Pancreas (tissue), 10 donors: ENCODE measurements at regions not wholly inside any gene's neighbourhood (a gene's known extent, or its start where the extent isn't known, plus 50 kb on each side); places are given as distances from the start of the nearest gene placed in this dataset.

ENCODE experiments used
- ATAC-seq, 4 donors: fragments of 200-7000 bp; cut with Tn5 transposase; one replicate each; pipeline versions ENCODE4 v1.8.0 to v1.9.1; 2020; ENCODE audit warnings: mild to moderate bottlenecking in 4 of 4, moderate library complexity in 4 of 4
- DNase-seq, 6 donors: peaks; one replicate each; pipeline ENCODE4 v3.0.0-alpha.2; 2020
- FAIRE-seq: peaks from 2 replicates; lab custom pipeline; 2012; peaks lifted over from hg19 to GRCh38; lab: Jason Lieb, UNC
- H3K27ac ChIP-seq, 4 donors: fragments of 200-600 bp; sonication (generic); 1 replicate in 3 of 4; 2 replicates in 1 of 4; pipeline versions ENCODE4 v1.5.0 to v1.8.0; 2020
- H3K27me3 ChIP-seq, 4 donors: fragments of 200-600 bp; one replicate each; pipeline ENCODE4 v1.8.0; 2021
- H3K36me3 ChIP-seq, 3 donors: fragments of 200-600 bp; sonication (generic) in 1 of 3; one replicate each; pipeline versions ENCODE4 v1.5.0 to v1.8.0; 2020 to 2021
- H3K4me1 ChIP-seq, 3 donors: fragments of 200-600 bp; one replicate each; pipeline ENCODE4 v1.8.0; 2021
- H3K4me3 ChIP-seq, 4 donors: fragments of 200-600 bp; sonication (generic) in 2 of 4; one replicate each; pipeline versions ENCODE4 v1.5.0 to v1.8.0; 2020 to 2021
- H3K9me3 ChIP-seq, 4 donors: fragments of 200-600 bp; one replicate each; pipeline ENCODE4 v1.8.0; 2021
- WGBS, 2 donors: extraction: QIAGEN DNeasy Blood & Tissue Kit; methylation state at CpG; one replicate each; pipeline ENCODE4 v1.1.7; 2013; 5-methylcytosine and 5-hydroxymethylcytosine counted together
- intact Hi-C, 3 donors: fragments of 100-400 bp; cut with DNase I; formaldehyde crosslinking; loops; one replicate each; pipeline versions ENCODE4 v1.11.1 to v1.14.2; 2022
- TF ChIP-seq, protein P1 (sequence below), 4 donors: fragments of 200-600 bp; sonication (generic) in 3 of 4; IDR thresholded peaks; one replicate each; pipeline versions ENCODE4 v1.5.0 to v1.8.0; 2021; ENCODE audit warnings: antibody characterized with exemption in 4 of 4
- donor health status: healthy with polysubstance abuse.
- donor health status: DM: no; HTN: no; CAD: no; lungs with moderate emphysema.
- donor health status: DM: no; HTN: no; CAD: no.
- donor health status: control.
- donor health status: control.
- donor health status: Bipolar disorder and iron deficiency.
- donor health status: DM: yes; HTN: yes; CAD: no.
- donor health status: DM: no; HTN: no; CAD: no.
- donor health status: DM: no; HTN: no; CAD: no.
- donor health status: DM: yes; HTN: yes; CAD: no.

DNA sequence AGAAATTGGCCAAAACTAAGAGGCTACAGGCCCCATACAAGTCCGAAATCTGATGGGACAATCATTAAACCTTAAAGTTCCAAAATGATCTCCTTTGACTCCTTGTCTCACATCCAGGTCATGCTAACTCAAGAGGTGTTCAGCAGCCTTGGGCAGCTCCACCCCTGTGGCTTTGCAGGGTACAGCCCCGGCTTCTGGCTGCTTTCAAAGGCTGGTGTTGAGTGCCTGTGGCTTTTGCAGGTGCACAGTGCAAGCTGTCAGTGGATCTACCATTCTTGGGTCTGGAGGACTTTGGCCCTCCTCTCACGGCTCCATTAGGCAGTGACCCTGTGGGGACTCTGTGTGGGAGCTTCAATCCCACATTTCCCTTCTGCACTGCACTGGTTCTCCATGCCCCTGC is 329.1 kb upstream of the MAD2L1 start:
- Histone ChIP-seq H3K36me3 (no peaks in the 10 kb centered on the region), H3K9me3 (no peaks in the 10 kb centered on the region), H3K4me3 (no peak overlapping the region), H3K27me3 (no peaks in the 10 kb centered on the region), H3K27ac (no peak overlapping the region), H3K4me1 (no peaks in the 10 kb centered on the region)
- no peak for FAIRE-seq
- ATAC-seq = no peak
- 61 to 80% methylated on average over 3 of the region's 3 CpGs for WGBS, 2 donors
- TF ChIP-seq, protein P1, sequence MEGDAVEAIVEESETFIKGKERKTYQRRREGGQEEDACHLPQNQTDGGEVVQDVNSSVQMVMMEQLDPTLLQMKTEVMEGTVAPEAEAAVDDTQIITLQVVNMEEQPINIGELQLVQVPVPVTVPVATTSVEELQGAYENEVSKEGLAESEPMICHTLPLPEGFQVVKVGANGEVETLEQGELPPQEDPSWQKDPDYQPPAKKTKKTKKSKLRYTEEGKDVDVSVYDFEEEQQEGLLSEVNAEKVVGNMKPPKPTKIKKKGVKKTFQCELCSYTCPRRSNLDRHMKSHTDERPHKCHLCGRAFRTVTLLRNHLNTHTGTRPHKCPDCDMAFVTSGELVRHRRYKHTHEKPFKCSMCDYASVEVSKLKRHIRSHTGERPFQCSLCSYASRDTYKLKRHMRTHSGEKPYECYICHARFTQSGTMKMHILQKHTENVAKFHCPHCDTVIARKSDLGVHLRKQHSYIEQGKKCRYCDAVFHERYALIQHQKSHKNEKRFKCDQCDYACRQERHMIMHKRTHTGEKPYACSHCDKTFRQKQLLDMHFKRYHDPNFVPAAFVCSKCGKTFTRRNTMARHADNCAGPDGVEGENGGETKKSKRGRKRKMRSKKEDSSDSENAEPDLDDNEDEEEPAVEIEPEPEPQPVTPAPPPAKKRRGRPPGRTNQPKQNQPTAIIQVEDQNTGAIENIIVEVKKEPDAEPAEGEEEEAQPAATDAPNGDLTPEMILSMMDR (IDR thresholded peaks at IDR 0.05) = no peak
- DNase-seq = peak in 1 of 6 donors; percentile 13
- intact Hi-C loops = no loop called here

DNA sequence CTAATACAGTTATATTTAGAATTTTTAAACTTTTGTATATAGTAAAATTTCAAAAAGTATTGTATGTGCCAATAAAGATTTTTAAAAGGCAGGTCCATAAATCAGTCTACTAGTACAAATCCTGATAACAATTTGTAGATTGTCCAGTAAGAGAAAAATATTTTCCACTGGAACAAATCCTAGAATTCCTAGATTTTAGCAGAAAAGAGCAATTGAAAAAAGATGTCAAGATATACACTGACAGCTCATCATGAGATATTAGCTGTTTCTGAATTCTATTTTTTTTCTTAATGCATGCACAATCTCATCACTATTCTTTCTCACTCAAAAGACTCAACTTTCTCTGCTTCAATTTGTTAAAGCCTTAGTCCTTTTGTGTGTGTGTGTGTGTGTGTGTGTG is 289.2 kb upstream of the MAD2L1 start:
- FAIRE-seq = no peak
- Histone ChIP-seq H3K27ac (no peak overlapping the region), H3K4me3 (no peak overlapping the region), H3K9me3 (no peaks in the 10 kb centered on the region), H3K27me3 (no peaks in the 10 kb centered on the region), H3K36me3 (no peaks in the 10 kb centered on the region), H3K4me1 (no peaks in the 10 kb centered on the region)
- ATAC-seq = no peak
- TF ChIP-seq, protein P1 (IDR thresholded peaks at IDR 0.05) = no peak
- intact Hi-C loops = no loop called here
- DNase-seq = no peak

DNA sequence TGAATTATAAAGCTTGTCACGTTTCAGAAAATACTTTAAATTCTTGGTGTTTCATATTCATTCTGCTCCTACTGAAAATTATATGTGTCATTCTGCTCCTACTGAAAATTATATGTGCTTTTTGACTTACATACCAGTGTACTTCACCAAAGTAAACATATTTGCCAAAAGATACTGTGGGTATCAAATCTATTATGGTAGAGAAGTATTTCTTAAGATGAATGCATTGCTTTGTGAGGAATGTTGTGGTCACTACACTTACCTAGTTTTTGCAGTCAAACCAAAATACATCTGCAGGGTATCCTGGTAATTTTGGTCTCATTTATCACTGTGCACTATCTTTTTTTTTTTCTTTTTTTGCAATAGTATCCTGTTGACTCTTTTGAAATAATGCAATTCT is 287.7 kb upstream of the MAD2L1 start:
- ATAC-seq (no peak), DNase-seq (no peak), FAIRE-seq (no peak)
- no peaks in the 10 kb centered on the region for H3K27me3 ChIP-seq
- H3K4me3 ChIP-seq = no peak overlapping the region
- no peaks in the 10 kb centered on the region for H3K9me3 ChIP-seq
- H3K4me1 ChIP-seq = no peaks in the 10 kb centered on the region
- no peak overlapping the region for H3K27ac ChIP-seq
- TF ChIP-seq, protein P1 (IDR thresholded peaks at IDR 0.05) = no peak
- intact Hi-C loops = no loop called here
- 35 to 40% methylated on average over 1 of the region's 1 CpG for WGBS, 2 donors
- H3K36me3 ChIP-seq = no peaks in the 10 kb centered on the region

GRCh38 chr4:120353235-120353634 is 286.6 kb upstream of the MAD2L1 start:
- 68 to 73% methylated on average over 6 of the region's 6 CpGs for WGBS, 2 donors
- TF ChIP-seq, protein P1 (IDR thresholded peaks at IDR 0.05) = no peak
- ATAC-seq (no peak), FAIRE-seq (no peak), DNase-seq (no peak)
- Histone ChIP-seq H3K4me1 (no peaks in the 10 kb centered on the region), H3K36me3 (no peaks in the 10 kb centered on the region), H3K9me3 (no peaks in the 10 kb centered on the region), H3K27ac (no peak overlapping the region), H3K4me3 (no peak overlapping the region), H3K27me3 (no peaks in the 10 kb centered on the region)
- intact Hi-C loops = no loop called here

DNA sequence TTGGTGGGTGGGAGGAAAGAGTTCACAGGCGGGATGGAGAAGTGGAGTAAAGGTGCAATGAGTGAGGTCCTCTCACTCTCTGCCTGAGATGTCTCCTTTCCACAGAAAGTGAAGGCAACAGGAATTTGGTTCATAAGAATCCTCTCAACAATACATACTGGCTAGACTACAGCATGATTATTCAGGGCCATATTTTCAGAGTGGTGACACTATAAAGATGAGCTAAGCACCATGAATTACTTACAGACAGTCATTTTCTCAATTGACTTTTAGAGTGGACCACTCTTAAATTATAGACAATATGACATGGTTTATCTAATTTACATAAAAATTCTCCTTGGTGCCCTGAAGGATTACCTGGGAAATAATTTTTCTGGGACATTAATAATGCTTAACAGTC is 286.1 kb upstream of the MAD2L1 start:
- H3K9me3 ChIP-seq = no peaks in the 10 kb centered on the region
- H3K4me3 ChIP-seq = no peak overlapping the region
- 77 to 87% methylated on average over 1 of the region's 1 CpG for WGBS, 2 donors
- FAIRE-seq (no peak), ATAC-seq (no peak), DNase-seq (no peak)
- H3K36me3 ChIP-seq = no peaks in the 10 kb centered on the region
- intact Hi-C loops = no loop called here
- TF ChIP-seq, protein P1 (IDR thresholded peaks at IDR 0.05) = no peak
- no peak overlapping the region for H3K27ac ChIP-seq
- no peaks in the 10 kb centered on the region for H3K4me1 ChIP-seq
- no peaks in the 10 kb centered on the region for H3K27me3 ChIP-seq
